ENCODE measurements at regions not wholly inside any gene's neighbourhood (a gene's known extent, or its start where the extent isn't known, plus 50 kb on each side); places are given as distances from the start of the nearest gene placed in this dataset.
"Not testable (repeated sequence)": the region's sequence is repeated elsewhere in the genome, so short reads cannot be mapped to it uniquely, and the experiment has no call there.

GRCh38 chr4:72797486-72797885 lies 228.5 kb upstream of the ADAMTS3 start:
- Mint-ChIP-seq H3K27ac (no peak overlapping the region), H3K4me1 (no peaks in the 10 kb centered on the region), H3K9me3 (peaks cover 9% of the 10 kb centered on the region), H3K4me3 (no peak overlapping the region), H3K27me3 (peaks cover 1% of the 10 kb centered on the region), H3K36me3 (no peaks in the 10 kb centered on the region)

GRCh38 chr4:72791054-72791453 lies 222.0 kb upstream of the ADAMTS3 start:
- H3K4me3 Mint-ChIP-seq: no peak overlapping the region
- no peaks in the 10 kb centered on the region for H3K4me1 Mint-ChIP-seq
- H3K9me3 Mint-ChIP-seq: peaks cover 16% of the 10 kb centered on the region
- peaks cover 1% of the 10 kb centered on the region for H3K27me3 Mint-ChIP-seq
- H3K27ac Mint-ChIP-seq: no peak overlapping the region
- H3K36me3 Mint-ChIP-seq: no peaks in the 10 kb centered on the region

- peaks cover 1% of the 10 kb centered on the region for H3K27me3 Mint-ChIP-seq
- H3K4me3 Mint-ChIP-seq: no peak overlapping the region
- H3K36me3 Mint-ChIP-seq: no peaks in the 10 kb centered on the region
- H3K27ac Mint-ChIP-seq: no peak overlapping the region
- H3K9me3 Mint-ChIP-seq: no peaks in the 10 kb centered on the region
- no peaks in the 10 kb centered on the region for H3K4me1 Mint-ChIP-seq
These were observed 217.5 kb upstream of the ADAMTS3 start for GRCh38 chr4:72786401-72786990.

GRCh38 chr4:72779241-72779640 lies 210.2 kb upstream of the ADAMTS3 start:
- no peaks in the 10 kb centered on the region for H3K4me1 Mint-ChIP-seq
- H3K27me3 Mint-ChIP-seq: no peaks in the 10 kb centered on the region
- H3K27ac Mint-ChIP-seq: no peak overlapping the region
- H3K4me3 Mint-ChIP-seq: no peak overlapping the region
- no peaks in the 10 kb centered on the region for H3K36me3 Mint-ChIP-seq
- peaks cover 5% of the 10 kb centered on the region for H3K9me3 Mint-ChIP-seq

- Mint-ChIP-seq H3K27ac (no peak overlapping the region), H3K9me3 (peaks cover 5% of the 10 kb centered on the region), H3K4me3 (no peak overlapping the region), H3K36me3 (no peaks in the 10 kb centered on the region), H3K27me3 (no peaks in the 10 kb centered on the region), H3K4me1 (no peaks in the 10 kb centered on the region)
These were observed 208.4 kb upstream of the ADAMTS3 start for GRCh38 chr4:72777436-72777835.

GRCh38 chr4:72770708-72771107 lies 201.7 kb upstream of the ADAMTS3 start:
- H3K4me1 Mint-ChIP-seq: no peaks in the 10 kb centered on the region
- H3K9me3 Mint-ChIP-seq: no peaks in the 10 kb centered on the region
- H3K27ac Mint-ChIP-seq: no peak overlapping the region
- H3K27me3 Mint-ChIP-seq: peaks cover 3% of the 10 kb centered on the region
- H3K36me3 Mint-ChIP-seq: no peaks in the 10 kb centered on the region
- H3K4me3 Mint-ChIP-seq: no peak overlapping the region

- H3K4me1 Mint-ChIP-seq: no peaks in the 10 kb centered on the region
- H3K27ac Mint-ChIP-seq: no peak overlapping the region
- H3K36me3 Mint-ChIP-seq: no peaks in the 10 kb centered on the region
- no peak overlapping the region for H3K4me3 Mint-ChIP-seq
- H3K9me3 Mint-ChIP-seq: peaks cover 4% of the 10 kb centered on the region
- peaks cover 6% of the 10 kb centered on the region for H3K27me3 Mint-ChIP-seq
These were observed 199.3 kb upstream of the ADAMTS3 start for GRCh38 chr4:72768364-72768763.

- Mint-ChIP-seq H3K27me3 (peaks cover 6% of the 10 kb centered on the region), H3K36me3 (no peaks in the 10 kb centered on the region), H3K27ac (no peak overlapping the region), H3K4me1 (no peaks in the 10 kb centered on the region), H3K4me3 (no peak overlapping the region), H3K9me3 (peaks cover 4% of the 10 kb centered on the region)
These were observed 198.7 kb upstream of the ADAMTS3 start for GRCh38 chr4:72767618-72768302.

- H3K4me3 Mint-ChIP-seq, H3K36me3 Mint-ChIP-seq, H3K4me1 Mint-ChIP-seq, H3K9me3 Mint-ChIP-seq, H3K27me3 Mint-ChIP-seq, H3K27ac Mint-ChIP-seq: not testable (repeated sequence)
These were observed 196.8 kb upstream of the ADAMTS3 start for GRCh38 chr4:72765788-72766187.

- peaks cover 3% of the 10 kb centered on the region for H3K27me3 Mint-ChIP-seq
- H3K4me1 Mint-ChIP-seq: no peaks in the 10 kb centered on the region
- no peaks in the 10 kb centered on the region for H3K36me3 Mint-ChIP-seq
- peaks cover 4% of the 10 kb centered on the region for H3K9me3 Mint-ChIP-seq
- no peak overlapping the region for H3K27ac Mint-ChIP-seq
- H3K4me3 Mint-ChIP-seq: no peak overlapping the region
These were observed 192.5 kb upstream of the ADAMTS3 start for GRCh38 chr4:72761368-72762038.

- H3K36me3 Mint-ChIP-seq: not testable (repeated sequence)
These were observed 184.4 kb upstream of the ADAMTS3 start for GRCh38 chr4:72753414-72753813.

GRCh38 chr4:72744103-72744725 lies 175.2 kb upstream of the ADAMTS3 start:
- no peak overlapping the region for H3K4me3 Mint-ChIP-seq
- H3K27me3 Mint-ChIP-seq: no peaks in the 10 kb centered on the region
- H3K36me3 Mint-ChIP-seq: no peaks in the 10 kb centered on the region
- no peaks in the 10 kb centered on the region for H3K4me1 Mint-ChIP-seq
- H3K9me3 Mint-ChIP-seq: no peaks in the 10 kb centered on the region
- no peak overlapping the region for H3K27ac Mint-ChIP-seq

More at GRCh38 chr4:72753414-72753813, 184.4 kb upstream of the ADAMTS3 start:
- not testable (repeated sequence) for H3K27me3 Mint-ChIP-seq, H3K4me3 Mint-ChIP-seq, H3K27ac Mint-ChIP-seq, H3K4me1 Mint-ChIP-seq
- H3K9me3 Mint-ChIP-seq: peaks cover 25% of the 10 kb centered on the region

- H3K36me3 Mint-ChIP-seq: no peaks in the 10 kb centered on the region
- H3K9me3 Mint-ChIP-seq: no peaks in the 10 kb centered on the region
- no peak overlapping the region for H3K27ac Mint-ChIP-seq
- H3K27me3 Mint-ChIP-seq: no peaks in the 10 kb centered on the region
- no peak overlapping the region for H3K4me3 Mint-ChIP-seq
- no peaks in the 10 kb centered on the region for H3K4me1 Mint-ChIP-seq
These were observed 174.1 kb upstream of the ADAMTS3 start for GRCh38 chr4:72743078-72743477.

- Mint-ChIP-seq H3K4me3 (no peak overlapping the region), H3K27ac (no peak overlapping the region), H3K4me1 (no peaks in the 10 kb centered on the region), H3K36me3 (no peaks in the 10 kb centered on the region), H3K9me3 (no peaks in the 10 kb centered on the region), H3K27me3 (peaks cover 2% of the 10 kb centered on the region)
These were observed 146.3 kb upstream of the ADAMTS3 start for GRCh38 chr4:72715299-72715698.

GRCh38 chr4:72714482-72715279 lies 145.7 kb upstream of the ADAMTS3 start:
- no peaks in the 10 kb centered on the region for H3K36me3 Mint-ChIP-seq
- H3K27me3 Mint-ChIP-seq: peaks cover 2% of the 10 kb centered on the region
- H3K9me3 Mint-ChIP-seq: no peaks in the 10 kb centered on the region
- no peak overlapping the region for H3K27ac Mint-ChIP-seq
- no peak overlapping the region for H3K4me3 Mint-ChIP-seq
- H3K4me1 Mint-ChIP-seq: no peaks in the 10 kb centered on the region
